ENCODE measurements at regions not wholly inside any gene's neighbourhood (a gene's known extent, or its start where the extent isn't known, plus 50 kb on each side); places are given as distances from the start of the nearest gene placed in this dataset.
A peak's percentile ranks its signal among the peaks of the same experiment; 100 is the strongest.

DNA sequence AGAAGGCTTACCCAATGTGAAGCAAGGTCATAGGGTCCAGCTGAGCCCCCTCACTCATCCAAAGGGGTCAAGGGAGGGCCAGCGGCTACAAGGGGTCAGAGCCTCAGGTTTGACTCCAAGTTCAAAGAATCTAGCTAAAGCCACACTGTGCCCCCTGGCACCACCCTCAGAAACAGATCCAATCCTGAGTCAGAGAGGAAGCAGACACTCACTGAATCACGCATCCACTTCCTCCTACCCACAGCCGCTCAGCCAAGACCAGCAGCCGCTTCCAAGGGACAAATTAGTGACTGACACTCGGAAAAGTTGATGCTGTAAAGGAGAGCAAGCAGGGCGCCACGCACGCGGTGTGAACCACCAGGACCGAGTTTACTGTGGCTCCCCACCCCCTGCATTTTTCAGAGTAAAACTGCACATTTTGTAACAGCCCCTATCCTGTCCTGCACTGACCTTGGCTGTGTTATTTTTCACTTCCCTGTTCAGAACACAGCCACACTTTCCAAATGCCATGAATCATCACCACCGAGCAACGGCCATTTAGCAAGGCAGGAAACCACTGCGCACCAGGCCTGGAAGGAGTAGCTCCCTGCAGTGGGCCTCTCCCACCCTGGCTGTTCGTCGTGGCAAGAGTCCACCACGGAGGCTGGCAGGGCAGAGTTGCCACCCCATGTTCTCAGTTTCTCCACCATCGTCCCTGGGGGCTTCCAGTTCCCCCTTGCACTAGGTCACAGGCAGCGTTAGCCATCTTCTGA lies 147.8 kb downstream of the TOMM20 start (continued):
- TF ChIP-seq, protein P1, sequence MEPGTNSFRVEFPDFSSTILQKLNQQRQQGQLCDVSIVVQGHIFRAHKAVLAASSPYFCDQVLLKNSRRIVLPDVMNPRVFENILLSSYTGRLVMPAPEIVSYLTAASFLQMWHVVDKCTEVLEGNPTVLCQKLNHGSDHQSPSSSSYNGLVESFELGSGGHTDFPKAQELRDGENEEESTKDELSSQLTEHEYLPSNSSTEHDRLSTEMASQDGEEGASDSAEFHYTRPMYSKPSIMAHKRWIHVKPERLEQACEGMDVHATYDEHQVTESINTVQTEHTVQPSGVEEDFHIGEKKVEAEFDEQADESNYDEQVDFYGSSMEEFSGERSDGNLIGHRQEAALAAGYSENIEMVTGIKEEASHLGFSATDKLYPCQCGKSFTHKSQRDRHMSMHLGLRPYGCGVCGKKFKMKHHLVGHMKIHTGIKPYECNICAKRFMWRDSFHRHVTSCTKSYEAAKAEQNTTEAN (CRISPR knock-in tag; IDR thresholded peaks at IDR 0.05), result no peak
- TF ChIP-seq ETS2 (tag; IDR thresholded peaks at IDR 0.05; ENCODE audit: borderline replicate concordance, poor library complexity, severe bottlenecking) (no peak), ZNF263 (CRISPR knock-in tag; IDR thresholded peaks at IDR 0.05; ENCODE audit: borderline replicate concordance) (no peak), C11orf30 (IDR thresholded peaks at IDR 0.05; ENCODE audit: low read depth) (peak; percentile 56; the same call in 1 of the 2 replicates), NR3C1 (CRISPR knock-in tag; IDR thresholded peaks at IDR 0.05) (no peak), NONO (IDR thresholded peaks at IDR 0.05; ENCODE audit: low read depth in 2 of 2, low read length in 1 of 2) (no peak), NCOA6 (IDR thresholded peaks at IDR 0.05) (no peak), L3MBTL2 (IDR thresholded peaks at IDR 0.05) (peak; percentile 81), NR1H2 (CRISPR knock-in tag; IDR thresholded peaks at IDR 0.05) (no peak), GTF2F1 (IDR thresholded peaks at IDR 0.05; ENCODE audit: low read depth, low read length) (no peak), ZBTB17 (CRISPR knock-in tag; IDR thresholded peaks at IDR 0.05) (peak; percentile 72), CHD1 (IDR thresholded peaks at IDR 0.05; ENCODE audit: low read length) (no peak)
- TF ChIP-seq, protein P2, sequence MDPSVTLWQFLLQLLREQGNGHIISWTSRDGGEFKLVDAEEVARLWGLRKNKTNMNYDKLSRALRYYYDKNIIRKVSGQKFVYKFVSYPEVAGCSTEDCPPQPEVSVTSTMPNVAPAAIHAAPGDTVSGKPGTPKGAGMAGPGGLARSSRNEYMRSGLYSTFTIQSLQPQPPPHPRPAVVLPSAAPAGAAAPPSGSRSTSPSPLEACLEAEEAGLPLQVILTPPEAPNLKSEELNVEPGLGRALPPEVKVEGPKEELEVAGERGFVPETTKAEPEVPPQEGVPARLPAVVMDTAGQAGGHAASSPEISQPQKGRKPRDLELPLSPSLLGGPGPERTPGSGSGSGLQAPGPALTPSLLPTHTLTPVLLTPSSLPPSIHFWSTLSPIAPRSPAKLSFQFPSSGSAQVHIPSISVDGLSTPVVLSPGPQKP (CRISPR knock-in tag; IDR thresholded peaks at IDR 0.05), result no peak
- TF ChIP-seq, protein P3, sequence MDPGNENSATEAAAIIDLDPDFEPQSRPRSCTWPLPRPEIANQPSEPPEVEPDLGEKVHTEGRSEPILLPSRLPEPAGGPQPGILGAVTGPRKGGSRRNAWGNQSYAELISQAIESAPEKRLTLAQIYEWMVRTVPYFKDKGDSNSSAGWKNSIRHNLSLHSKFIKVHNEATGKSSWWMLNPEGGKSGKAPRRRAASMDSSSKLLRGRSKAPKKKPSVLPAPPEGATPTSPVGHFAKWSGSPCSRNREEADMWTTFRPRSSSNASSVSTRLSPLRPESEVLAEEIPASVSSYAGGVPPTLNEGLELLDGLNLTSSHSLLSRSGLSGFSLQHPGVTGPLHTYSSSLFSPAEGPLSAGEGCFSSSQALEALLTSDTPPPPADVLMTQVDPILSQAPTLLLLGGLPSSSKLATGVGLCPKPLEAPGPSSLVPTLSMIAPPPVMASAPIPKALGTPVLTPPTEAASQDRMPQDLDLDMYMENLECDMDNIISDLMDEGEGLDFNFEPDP (CRISPR knock-in tag; IDR thresholded peaks at IDR 0.05), result no peak
- TF ChIP-seq, protein P4, sequence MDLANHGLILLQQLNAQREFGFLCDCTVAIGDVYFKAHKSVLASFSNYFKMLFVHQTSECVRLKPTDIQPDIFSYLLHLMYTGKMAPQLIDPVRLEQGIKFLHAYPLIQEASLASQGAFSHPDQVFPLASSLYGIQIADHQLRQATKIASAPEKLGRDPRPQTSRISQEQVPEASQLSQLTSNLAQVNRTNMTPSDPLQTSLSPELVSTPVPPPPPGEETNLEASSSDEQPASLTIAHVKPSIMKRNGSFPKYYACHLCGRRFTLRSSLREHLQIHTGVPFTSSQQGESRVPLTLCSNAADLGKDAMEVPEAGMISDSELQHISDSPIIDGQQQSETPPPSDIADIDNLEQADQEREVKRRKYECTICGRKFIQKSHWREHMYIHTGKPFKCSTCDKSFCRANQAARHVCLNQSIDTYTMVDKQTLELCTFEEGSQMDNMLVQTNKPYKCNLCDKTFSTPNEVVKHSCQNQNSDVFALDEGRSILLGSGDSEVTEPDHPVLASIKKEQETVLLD (IDR thresholded peaks at IDR 0.05), result peak; percentile 65; the same call in 1 of the 2 replicates
- TF ChIP-seq, protein P5, sequence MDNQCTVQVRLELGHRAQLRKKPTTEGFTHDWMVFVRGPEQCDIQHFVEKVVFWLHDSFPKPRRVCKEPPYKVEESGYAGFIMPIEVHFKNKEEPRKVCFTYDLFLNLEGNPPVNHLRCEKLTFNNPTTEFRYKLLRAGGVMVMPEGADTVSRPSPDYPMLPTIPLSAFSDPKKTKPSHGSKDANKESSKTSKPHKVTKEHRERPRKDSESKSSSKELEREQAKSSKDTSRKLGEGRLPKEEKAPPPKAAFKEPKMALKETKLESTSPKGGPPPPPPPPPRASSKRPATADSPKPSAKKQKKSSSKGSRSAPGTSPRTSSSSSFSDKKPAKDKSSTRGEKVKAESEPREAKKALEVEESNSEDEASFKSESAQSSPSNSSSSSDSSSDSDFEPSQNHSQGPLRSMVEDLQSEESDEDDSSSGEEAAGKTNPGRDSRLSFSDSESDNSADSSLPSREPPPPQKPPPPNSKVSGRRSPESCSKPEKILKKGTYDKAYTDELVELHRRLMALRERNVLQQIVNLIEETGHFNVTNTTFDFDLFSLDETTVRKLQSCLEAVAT (IDR thresholded peaks at IDR 0.05), result 0 out of 4 replicates have a peak, but pooled peaks of 1 of the 2 experiments have one; percentile 45
- TF ChIP-seq, protein P6, sequence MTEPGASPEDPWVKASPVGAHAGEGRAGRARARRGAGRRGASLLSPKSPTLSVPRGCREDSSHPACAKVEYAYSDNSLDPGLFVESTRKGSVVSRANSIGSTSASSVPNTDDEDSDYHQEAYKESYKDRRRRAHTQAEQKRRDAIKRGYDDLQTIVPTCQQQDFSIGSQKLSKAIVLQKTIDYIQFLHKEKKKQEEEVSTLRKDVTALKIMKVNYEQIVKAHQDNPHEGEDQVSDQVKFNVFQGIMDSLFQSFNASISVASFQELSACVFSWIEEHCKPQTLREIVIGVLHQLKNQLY (CRISPR knock-in tag; conservative IDR thresholded peaks at IDR 0.05), result no peak

All from K562 (cell line).